ENCODE measurements at regions not wholly inside any gene's neighbourhood (a gene's known extent, or its start where the extent isn't known, plus 50 kb on each side); places are given as distances from the start of the nearest gene placed in this dataset.
A peak's percentile ranks its signal among the peaks of the same experiment; 100 is the strongest.

DNA sequence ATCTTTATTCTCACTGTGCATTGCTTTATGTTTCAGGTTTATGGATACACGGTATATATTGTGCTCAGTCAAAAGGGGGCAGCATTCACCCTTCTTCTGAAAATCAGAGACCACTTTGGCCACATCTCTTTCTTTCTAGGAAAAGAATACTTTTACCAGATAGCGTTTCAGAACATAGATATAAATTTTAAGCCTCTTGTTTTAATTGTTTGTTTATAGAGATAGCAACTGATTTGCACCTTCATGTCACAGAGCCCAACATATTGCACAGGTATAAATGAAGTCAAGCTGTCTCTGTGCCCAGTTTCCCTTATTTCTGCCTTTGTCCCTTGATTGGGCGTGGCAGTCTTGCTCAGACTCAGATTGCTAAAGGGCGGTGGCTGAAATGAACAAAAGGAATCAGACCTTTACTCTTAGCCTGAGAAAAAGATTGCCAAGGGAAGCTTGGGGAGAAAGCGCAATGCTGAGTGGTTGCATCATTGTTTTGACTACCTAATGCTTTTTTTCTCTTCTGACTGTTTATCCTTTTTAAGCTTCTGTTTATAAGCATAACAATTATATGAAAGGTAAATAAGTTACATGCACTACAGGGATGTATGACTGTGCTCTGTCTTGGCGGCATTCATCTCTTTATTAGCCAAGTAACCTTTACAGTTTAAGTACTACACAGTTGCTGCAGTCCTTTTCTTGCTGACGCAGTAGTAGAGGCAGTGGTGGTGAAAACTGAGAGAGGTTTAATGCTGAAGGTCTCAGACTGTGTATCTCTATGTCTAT, 70.8 kb upstream of the ZBTB20 start:
- TF ChIP-seq, protein P1, sequence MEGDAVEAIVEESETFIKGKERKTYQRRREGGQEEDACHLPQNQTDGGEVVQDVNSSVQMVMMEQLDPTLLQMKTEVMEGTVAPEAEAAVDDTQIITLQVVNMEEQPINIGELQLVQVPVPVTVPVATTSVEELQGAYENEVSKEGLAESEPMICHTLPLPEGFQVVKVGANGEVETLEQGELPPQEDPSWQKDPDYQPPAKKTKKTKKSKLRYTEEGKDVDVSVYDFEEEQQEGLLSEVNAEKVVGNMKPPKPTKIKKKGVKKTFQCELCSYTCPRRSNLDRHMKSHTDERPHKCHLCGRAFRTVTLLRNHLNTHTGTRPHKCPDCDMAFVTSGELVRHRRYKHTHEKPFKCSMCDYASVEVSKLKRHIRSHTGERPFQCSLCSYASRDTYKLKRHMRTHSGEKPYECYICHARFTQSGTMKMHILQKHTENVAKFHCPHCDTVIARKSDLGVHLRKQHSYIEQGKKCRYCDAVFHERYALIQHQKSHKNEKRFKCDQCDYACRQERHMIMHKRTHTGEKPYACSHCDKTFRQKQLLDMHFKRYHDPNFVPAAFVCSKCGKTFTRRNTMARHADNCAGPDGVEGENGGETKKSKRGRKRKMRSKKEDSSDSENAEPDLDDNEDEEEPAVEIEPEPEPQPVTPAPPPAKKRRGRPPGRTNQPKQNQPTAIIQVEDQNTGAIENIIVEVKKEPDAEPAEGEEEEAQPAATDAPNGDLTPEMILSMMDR (IDR thresholded peaks at IDR 0.05; ENCODE audit: unreplicated experiment): peak; percentile 74
- Mint-ChIP-seq H3K27me3 (ENCODE audit: low read depth) (no peaks in the 10 kb centered on the region), H3K27ac (no peak overlapping the region), H3K4me1 (peaks cover 4% of the 10 kb centered on the region), H3K36me3 (no peaks in the 10 kb centered on the region), H3K4me3 (no peak overlapping the region), H3K9me3 (no peaks in the 10 kb centered on the region)
- peak in 1 of 2 experiments; percentile 40 for DNase-seq (ENCODE audit: low spot score in 2 of 2, unreplicated experiment in 2 of 2)

DNA sequence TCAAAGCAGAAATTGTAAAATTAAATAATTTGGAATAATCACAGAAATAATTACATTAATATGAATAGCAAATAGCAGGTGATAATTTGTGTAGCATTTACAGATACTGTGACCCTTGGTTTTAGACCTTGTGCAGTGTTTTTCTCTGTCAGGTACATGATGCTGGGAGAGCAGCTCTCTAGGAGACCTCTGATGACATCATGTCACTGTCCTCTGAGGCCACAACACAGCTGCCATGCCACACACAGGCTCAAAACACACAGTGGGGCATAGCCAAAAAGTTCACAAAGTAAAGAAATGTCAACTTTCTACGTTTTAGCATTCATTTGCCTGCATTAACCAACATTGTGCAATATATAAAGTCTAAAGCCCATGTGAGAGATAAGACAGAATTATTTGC, 71.8 kb upstream of the ZBTB20 start:
- Mint-ChIP-seq H3K9me3 (no peaks in the 10 kb centered on the region), H3K4me3 (no peak overlapping the region), H3K36me3 (no peaks in the 10 kb centered on the region), H3K27ac (no peak overlapping the region), H3K27me3 (ENCODE audit: low read depth) (no peaks in the 10 kb centered on the region), H3K4me1 (peaks cover 4% of the 10 kb centered on the region)
- DNase-seq (ENCODE audit: low spot score in 2 of 2, unreplicated experiment in 2 of 2): no peak
- TF ChIP-seq, protein P1 (IDR thresholded peaks at IDR 0.05; ENCODE audit: unreplicated experiment): no peak

DNA sequence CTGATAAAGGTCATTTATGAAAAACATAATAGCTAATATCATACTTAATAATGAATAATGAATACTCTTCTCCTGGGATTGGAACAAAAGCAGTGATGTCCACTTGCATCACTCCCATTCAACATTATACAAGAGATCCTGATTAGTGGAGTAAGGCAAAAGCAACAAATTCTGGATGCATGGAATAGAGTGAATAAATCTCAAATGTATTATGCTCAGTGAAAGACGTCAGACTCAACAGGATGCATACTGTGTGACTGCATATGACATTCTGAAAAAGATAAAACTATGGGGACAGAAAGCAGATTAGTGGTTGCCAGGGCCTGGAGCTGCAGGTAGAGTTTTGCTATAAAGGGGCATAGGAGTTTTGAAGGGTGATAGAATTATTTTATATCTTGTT, 77.6 kb upstream of the ZBTB20 start:
- H3K9me3 Mint-ChIP-seq: no peaks in the 10 kb centered on the region
- TF ChIP-seq, protein P1 (IDR thresholded peaks at IDR 0.05; ENCODE audit: unreplicated experiment): no peak
- peaks cover 1% of the 10 kb centered on the region for H3K27me3 Mint-ChIP-seq (ENCODE audit: low read depth)
- H3K4me3 Mint-ChIP-seq: no peak overlapping the region
- H3K4me1 Mint-ChIP-seq: no peaks in the 10 kb centered on the region
- H3K27ac Mint-ChIP-seq: no peak overlapping the region
- no peaks in the 10 kb centered on the region for H3K36me3 Mint-ChIP-seq
- no peak for DNase-seq (ENCODE audit: low spot score in 2 of 2, unreplicated experiment in 2 of 2)

DNA sequence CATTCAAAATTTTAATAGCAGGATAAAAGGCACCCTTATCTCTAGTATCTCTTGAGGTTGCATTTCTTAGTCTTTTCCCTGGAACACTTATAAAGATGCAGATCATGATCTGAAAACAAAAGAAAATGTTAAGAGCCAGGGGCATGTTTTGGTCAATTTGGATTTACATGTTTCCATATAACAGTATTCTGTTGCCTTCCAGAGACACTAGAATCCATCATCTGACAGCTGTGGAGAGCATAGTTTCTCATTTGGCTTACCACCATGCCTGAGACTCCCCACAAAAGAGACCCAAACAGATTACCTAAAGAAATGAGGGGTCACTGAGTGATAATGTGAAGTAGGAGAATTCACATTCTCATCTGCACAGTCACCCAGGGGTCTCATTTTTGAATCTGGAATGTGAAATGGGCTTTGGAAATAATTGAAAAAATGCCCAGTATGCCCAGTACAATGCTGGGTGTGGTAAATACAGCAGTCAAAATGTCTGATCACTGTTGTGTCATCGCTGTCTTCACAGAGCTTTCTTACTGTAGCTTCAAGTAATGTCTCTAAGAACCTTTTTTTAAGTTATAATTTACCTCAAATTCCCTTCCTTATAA, 79.9 kb upstream of the ZBTB20 start:
- Mint-ChIP-seq H3K27me3 (ENCODE audit: low read depth) (peaks cover 1% of the 10 kb centered on the region), H3K9me3 (no peaks in the 10 kb centered on the region), H3K4me1 (no peaks in the 10 kb centered on the region), H3K4me3 (no peak overlapping the region), H3K27ac (no peak overlapping the region), H3K36me3 (no peaks in the 10 kb centered on the region)
- TF ChIP-seq, protein P1 (IDR thresholded peaks at IDR 0.05; ENCODE audit: unreplicated experiment): no peak
- DNase-seq (ENCODE audit: low spot score in 2 of 2, unreplicated experiment in 2 of 2): no peak

DNA sequence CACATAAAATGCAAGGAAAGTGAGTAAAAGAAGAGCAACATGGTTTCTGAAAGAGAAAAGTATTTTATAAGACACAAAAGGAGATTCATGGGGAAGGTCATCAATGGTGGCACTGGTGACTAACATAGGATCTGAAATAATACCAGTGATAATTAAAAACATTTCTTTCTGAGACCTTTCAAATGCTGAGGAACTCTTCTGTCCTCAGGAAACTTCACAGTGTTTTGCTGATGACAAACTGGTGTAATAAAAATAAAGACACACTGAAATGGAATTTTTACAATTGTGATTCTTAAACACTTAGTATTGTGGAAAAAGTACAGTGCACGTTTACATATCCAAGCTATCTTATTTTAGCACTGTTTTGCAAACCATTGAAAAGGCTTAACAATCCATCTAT, 80.4 kb upstream of the ZBTB20 start:
- Mint-ChIP-seq H3K4me3 (no peak overlapping the region), H3K36me3 (no peaks in the 10 kb centered on the region), H3K27me3 (ENCODE audit: low read depth) (peaks cover 1% of the 10 kb centered on the region), H3K27ac (no peak overlapping the region), H3K9me3 (no peaks in the 10 kb centered on the region), H3K4me1 (no peaks in the 10 kb centered on the region)
- TF ChIP-seq, protein P1 (IDR thresholded peaks at IDR 0.05; ENCODE audit: unreplicated experiment): no peak
- no peak for DNase-seq (ENCODE audit: low spot score in 2 of 2, unreplicated experiment in 2 of 2)
